GM10266 (cell line): ENCODE measurements at regions not wholly inside any gene's neighbourhood (a gene's known extent, or its start where the extent isn't known, plus 50 kb on each side); places are given as distances from the start of the nearest gene placed in this dataset.
A peak's percentile ranks its signal among the peaks of the same experiment; 100 is the strongest.

Source experiments
- DNase-seq: peaks from one replicate; pipeline ENCODE4 v3.0.0; 2012; ENCODE audit errors: extremely low spot score
- CTCF ChIP-seq: IDR thresholded peaks from 2 replicates; pipeline ENCODE4 v1.5.1; 2012; ENCODE audit warnings: mild to moderate bottlenecking, low read depth; ENCODE audit not compliant: control insufficient read depth, insufficient read depth; ENCODE audit errors: missing control alignments

GRCh38 chr9:105051897-105052296, 123.9 kb upstream of the ABCA1 start:
- no peak for DNase-seq
- TF ChIP-seq CTCF: no peak

- TF ChIP-seq CTCF: no peak
- DNase-seq: no peak
Measured at GRCh38 chr9:105052346-105052745, 124.4 kb upstream of the ABCA1 start.

- peak; percentile 13 for DNase-seq
- no peak for TF ChIP-seq CTCF
Measured at GRCh38 chr9:105053209-105053652, 125.3 kb upstream of the ABCA1 start.

- no peak for DNase-seq
- no peak for TF ChIP-seq CTCF
Measured at GRCh38 chr9:105054491-105054890, 126.5 kb upstream of the ABCA1 start.

- DNase-seq: no peak
- TF ChIP-seq CTCF: no peak
Measured at GRCh38 chr9:105055917-105056316, 128.0 kb upstream of the ABCA1 start.

- TF ChIP-seq CTCF: no peak
- DNase-seq: no peak
Measured at GRCh38 chr9:105057551-105057950, 129.6 kb upstream of the ABCA1 start.

- DNase-seq: no peak
Measured at GRCh38 chr9:105059252-105059651, 131.3 kb upstream of the ABCA1 start.

More at GRCh38 chr9:105059252-105059651, 131.3 kb upstream of the ABCA1 start:
- TF ChIP-seq CTCF: no peak
